B cell (primary cell): ENCODE measurements at regions not wholly inside any gene's neighbourhood (a gene's known extent, or its start where the extent isn't known, plus 50 kb on each side); places are given as distances from the start of the nearest gene placed in this dataset.
A peak's percentile ranks its signal among the peaks of the same experiment; 100 is the strongest.
"Not testable (repeated sequence)": the region's sequence is repeated elsewhere in the genome, so short reads cannot be mapped to it uniquely, and the experiment has no call there.

Source experiments
- ATAC-seq: fragments of 200-7000 bp; cut with Tn5 transposase; one replicate; pipeline ENCODE4 v1.10.0; 2021; ENCODE audit warnings: low read depth, mild to moderate bottlenecking, moderate number of reproducible peaks, moderate library complexity
- CTCF ChIA-PET: fragments of 350-600 bp; sonication (Branson Sonifier 250); formaldehyde crosslinking; loops from one replicate; lab custom pipeline; 2021; ENCODE audit warnings: antibody characterized with exemption, inconsistent platforms; lab: Charles Lee
- POLR2A ChIA-PET: fragments of 350-600 bp; sonication (Branson Sonifier 250); formaldehyde crosslinking; loops from one replicate; lab custom pipeline; 2021; ENCODE audit warnings: antibody characterized with exemption; lab: Charles Lee
- DNase-seq: peaks from one replicate; pipeline ENCODE4 v3.0.0; 2013
- H2AFZ ChIP-seq: 2 replicates; pipeline ENCODE4 v1.6.1; 2012; ENCODE audit warnings: mild to moderate bottlenecking, low read depth, low read length; ENCODE audit not compliant: insufficient read depth, poor library complexity, severe bottlenecking
- H3K27ac ChIP-seq, 2 donors: 1 replicate in 1 of 2; 2 replicates in 1 of 2; pipeline ENCODE4 v1.5.1; 2012 to 2013; ENCODE audit warnings: low read length in 2 of 2, mild to moderate bottlenecking in 2 of 2, moderate library complexity in 1 of 2
- H3K27me3 ChIP-seq, 4 experiments: fragments of 200-600 bp in 1 of 4; sonication (generic) in 1 of 4; replicated peaks in 1 of 4; 1 replicate in 2 of 4; 2 replicates in 2 of 4; pipeline versions ENCODE4 v1.6.1 to v1.7.0; 2013 to 2016; ENCODE audit warnings: low read length in 3 of 4, mild to moderate bottlenecking in 2 of 4, mixed read lengths in 1 of 4, moderate library complexity in 1 of 4; ENCODE audit not compliant: insufficient read depth in 4 of 4, control insufficient read depth in 3 of 4; ENCODE audit errors: control extremely low read depth in 1 of 4
- H3K36me3 ChIP-seq, 2 experiments: replicated peaks in 1 of 2; 1 replicate in 1 of 2; 2 replicates in 1 of 2; pipeline versions ENCODE4 v1.6.1 to v1.7.1; 2013; ENCODE audit warnings: low read length in 1 of 2; ENCODE audit not compliant: insufficient read depth in 2 of 2, control insufficient read depth in 1 of 2; ENCODE audit errors: control extremely low read depth in 1 of 2, extremely low read depth in 1 of 2
- H3K4me1 ChIP-seq, 2 donors: fragments of 200-600 bp in 1 of 2; sonication (generic) in 1 of 2; 1 replicate in 1 of 2; 2 replicates in 1 of 2; pipeline versions ENCODE4 v1.5.1 to v1.6.1; 2013 to 2017; ENCODE audit warnings: low read length in 2 of 2; ENCODE audit not compliant: control insufficient read depth in 2 of 2, insufficient read depth in 2 of 2
- H3K4me2 ChIP-seq: replicated peaks from 2 replicates; pipeline ENCODE3; 2012; ENCODE audit warnings: mild to moderate bottlenecking, low read depth, low read length; ENCODE audit not compliant: poor library complexity, severe bottlenecking
- H3K4me3 ChIP-seq, 5 experiments: fragments of 200-600 bp in 1 of 5; sonication (generic) in 1 of 5; 1 replicate in 3 of 5; 2 replicates in 2 of 5; pipeline versions ENCODE4 v1.5.1 to v1.7.0; 2011 to 2016; ENCODE audit warnings: low read length in 4 of 5, mild to moderate bottlenecking in 4 of 5, low read depth in 2 of 5, control low read depth in 1 of 5, moderate library complexity in 1 of 5; ENCODE audit not compliant: insufficient read depth in 1 of 5; ENCODE audit errors: control extremely low read depth in 1 of 5, extremely low read depth in 1 of 5
- H3K79me2 ChIP-seq: fragments of 200-600 bp; sonication (generic); one replicate; pipeline ENCODE4 v1.6.0; 2016; ENCODE audit warnings: low read length; ENCODE audit not compliant: control insufficient read depth, insufficient read depth
- H3K9ac ChIP-seq: fragments of 200-600 bp; sonication (generic); 2 replicates; pipeline ENCODE4 v1.6.1; 2017; ENCODE audit warnings: mild to moderate bottlenecking, low read length, moderate library complexity
- H3K9me3 ChIP-seq, 3 donors: one replicate each; pipeline versions ENCODE4 v1.6.1 to v1.7.1; 2013; ENCODE audit warnings: low read length in 2 of 3; ENCODE audit not compliant: control insufficient read depth in 2 of 3, insufficient read depth in 1 of 3; ENCODE audit errors: control extremely low read depth in 1 of 3
- H4K20me1 ChIP-seq: 2 replicates; pipeline ENCODE4 v1.6.0; 2012; ENCODE audit warnings: mild to moderate bottlenecking, low read length; ENCODE audit not compliant: insufficient read depth, control insufficient read depth, poor library complexity, severe bottlenecking
- H3K27ac Mint-ChIP-seq: one replicate; pipeline ENCODE4 v1.8.0; 2021; ENCODE audit warnings: mixed read lengths
- H3K27me3 Mint-ChIP-seq: one replicate; pipeline ENCODE4 v1.8.0; 2021; ENCODE audit warnings: mixed read lengths
- H3K4me1 Mint-ChIP-seq: one replicate; pipeline ENCODE4 v1.8.0; 2021; ENCODE audit warnings: mixed read lengths
- H3K4me3 Mint-ChIP-seq: one replicate; pipeline ENCODE4 v1.8.0; 2021; ENCODE audit warnings: mixed read lengths
- H3K9me3 Mint-ChIP-seq: one replicate; pipeline ENCODE4 v1.8.0; 2022; ENCODE audit warnings: mixed read lengths; ENCODE audit not compliant: insufficient read depth
- WGBS: methylation state at CpG from one replicate; pipeline ENCODE4 v1.1.5; 2013; ENCODE audit warnings: missing lambda C conversion rate; ENCODE audit not compliant: insufficient coverage; 5-methylcytosine and 5-hydroxymethylcytosine counted together
- intact Hi-C: fragments of 100-400 bp; cut with micrococcal nuclease; formaldehyde crosslinking; loops from one replicate; pipeline ENCODE4 v1.10.0; 2022

DNA sequence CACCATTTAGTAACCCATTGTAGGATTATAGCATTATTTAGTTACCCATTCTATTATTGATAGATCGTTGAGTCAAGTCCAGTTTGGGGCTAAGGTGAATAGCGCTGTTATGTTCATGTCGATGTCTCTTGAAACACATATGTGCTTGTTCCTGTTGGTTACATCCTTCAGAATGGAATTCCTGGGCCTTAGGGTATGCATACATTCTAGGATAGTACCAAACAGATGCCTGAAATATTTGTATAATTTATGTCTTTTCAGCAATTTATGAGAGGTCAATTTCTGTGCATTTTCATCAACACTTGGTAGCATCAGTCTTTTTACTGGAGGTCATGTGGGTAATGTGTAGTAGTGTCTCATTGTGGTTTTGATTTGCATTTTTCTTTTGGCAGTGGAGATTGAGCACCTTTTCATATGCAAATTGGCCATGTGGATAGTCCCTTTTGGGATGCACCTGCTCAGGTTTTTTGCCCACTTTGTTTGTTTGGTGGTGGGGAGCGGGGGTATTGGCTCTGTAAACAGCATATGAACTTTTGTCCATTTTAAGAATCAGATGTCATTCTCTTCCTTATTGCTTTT, 104.2 kb downstream of the CDRT15L2 start:
- DNase-seq, CTCF ChIA-PET, H3K9ac ChIP-seq, intact Hi-C loops, H3K27me3 ChIP-seq, H3K9me3 Mint-ChIP-seq, H3K27me3 Mint-ChIP-seq, H3K27ac ChIP-seq, H3K4me3 Mint-ChIP-seq, H3K4me3 ChIP-seq, POLR2A ChIA-PET, H3K4me2 ChIP-seq, H3K36me3 ChIP-seq, H3K79me2 ChIP-seq, H4K20me1 ChIP-seq, H2AFZ ChIP-seq, H3K27ac Mint-ChIP-seq: not testable (repeated sequence)
- no CpG with 5 or more reads among the region's 4 CpGs for WGBS
- H3K4me1 ChIP-seq, result peaks cover 0 to 16% of the 10 kb centered on the region in 2 donors
- peak; percentile 39 for ATAC-seq
- peaks cover 0 to 10% (median 0%) of the 10 kb centered on the region in 3 donors for H3K9me3 ChIP-seq
- H3K4me1 Mint-ChIP-seq, result peaks cover 23% of the 10 kb centered on the region

DNA sequence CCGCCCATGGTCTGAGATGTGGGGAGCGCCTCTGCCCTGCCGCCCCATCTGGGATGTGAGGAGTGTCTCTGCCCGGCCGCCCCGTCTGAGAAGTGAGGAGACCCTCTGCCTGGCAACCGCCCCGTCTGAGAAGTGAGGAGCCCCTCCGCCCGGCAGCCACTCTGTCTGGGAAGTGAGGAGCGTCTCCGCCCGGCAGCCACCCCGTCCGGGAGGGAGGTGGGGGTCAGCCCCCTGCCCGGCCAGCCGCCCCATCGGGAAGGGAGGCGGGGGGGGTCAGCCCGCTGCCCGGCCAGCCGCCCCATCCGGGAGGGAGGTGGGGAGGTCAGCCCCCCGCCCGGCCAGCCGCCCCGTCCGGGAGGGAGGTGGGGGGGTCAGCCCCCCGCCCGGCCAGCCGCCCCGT, 105.5 kb downstream of the CDRT15L2 start:
- H3K27ac ChIP-seq, H3K27me3 Mint-ChIP-seq, H3K27me3 ChIP-seq, CTCF ChIA-PET, H3K4me3 ChIP-seq, H3K27ac Mint-ChIP-seq, ATAC-seq, H3K79me2 ChIP-seq, H3K9me3 Mint-ChIP-seq, H3K4me2 ChIP-seq, H3K9ac ChIP-seq, H3K4me3 Mint-ChIP-seq, H3K4me1 ChIP-seq, H3K36me3 ChIP-seq, POLR2A ChIA-PET, H4K20me1 ChIP-seq, H3K9me3 ChIP-seq, intact Hi-C loops, DNase-seq, H2AFZ ChIP-seq: not testable (repeated sequence)
- H3K4me1 Mint-ChIP-seq, result peaks cover 13% of the 10 kb centered on the region
- no CpG with 5 or more reads among the region's 32 CpGs for WGBS

GRCh38 chr17:20687584-20687983, 108.1 kb downstream of the CDRT15L2 start:
- H3K27ac ChIP-seq, H2AFZ ChIP-seq, H3K4me3 ChIP-seq, H3K27me3 ChIP-seq, H3K9ac ChIP-seq, DNase-seq, H3K9me3 Mint-ChIP-seq, H3K4me1 Mint-ChIP-seq, H3K9me3 ChIP-seq, H3K27ac Mint-ChIP-seq, POLR2A ChIA-PET, H3K36me3 ChIP-seq, H3K27me3 Mint-ChIP-seq, ATAC-seq, H3K4me1 ChIP-seq, H4K20me1 ChIP-seq, CTCF ChIA-PET, intact Hi-C loops, H3K4me3 Mint-ChIP-seq, H3K79me2 ChIP-seq, H3K4me2 ChIP-seq: not testable (repeated sequence)
- WGBS, result no CpG with 5 or more reads among the region's 2 CpGs

DNA sequence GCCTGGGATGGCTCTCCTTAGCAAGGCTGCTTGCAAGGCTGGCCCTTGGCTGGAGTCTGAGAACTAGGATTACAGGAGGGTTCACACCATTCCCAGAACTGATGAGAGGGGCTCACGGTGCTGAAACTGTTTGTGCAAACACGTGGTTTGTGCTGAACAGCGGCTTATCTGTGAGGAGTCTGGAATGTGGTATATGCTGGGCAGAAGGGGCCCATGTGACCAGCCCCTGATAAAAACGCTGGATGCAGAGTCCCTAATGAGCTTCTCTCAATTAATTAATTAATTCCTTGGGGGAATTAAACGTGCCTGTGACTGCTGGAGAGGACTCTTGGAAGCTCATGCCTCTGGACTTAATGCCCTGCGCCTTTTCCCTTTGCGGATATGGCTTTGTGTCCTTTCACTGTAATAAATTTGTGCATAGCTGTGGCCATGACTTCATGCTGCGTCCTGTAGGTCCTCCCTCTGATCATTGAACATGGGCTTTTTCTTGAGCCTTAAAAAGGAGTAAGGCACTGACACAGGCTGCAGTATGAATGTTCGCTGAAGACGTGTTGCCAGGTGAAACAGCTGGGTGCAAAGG, 109.7 kb downstream of the CDRT15L2 start:
- POLR2A ChIA-PET, CTCF ChIA-PET, H3K27me3 ChIP-seq, intact Hi-C loops, H3K4me1 Mint-ChIP-seq, H3K4me1 ChIP-seq, H2AFZ ChIP-seq, H3K36me3 ChIP-seq, H3K4me2 ChIP-seq, H3K9me3 Mint-ChIP-seq, H3K4me3 ChIP-seq, DNase-seq, H3K27ac Mint-ChIP-seq, H3K9me3 ChIP-seq, H3K79me2 ChIP-seq, H3K4me3 Mint-ChIP-seq, H3K9ac ChIP-seq, H3K27me3 Mint-ChIP-seq, H3K27ac ChIP-seq, ATAC-seq, H4K20me1 ChIP-seq: not testable (repeated sequence)
- WGBS, result 98% methylated on average over 5 of the region's 10 CpGs
